ELR (cell line): ENCODE measurements at regions not wholly inside any gene's neighbourhood (a gene's known extent, or its start where the extent isn't known, plus 50 kb on each side); places are given as distances from the start of the nearest gene placed in this dataset.
A peak's percentile ranks its signal among the peaks of the same experiment; 100 is the strongest.
"Not testable (repeated sequence)": the region's sequence is repeated elsewhere in the genome, so short reads cannot be mapped to it uniquely, and the experiment has no call there.

Experiments
- DNase-seq: peaks from one replicate; pipeline ENCODE4 v3.0.0-alpha.2; 2015; ENCODE audit warnings: low read depth

GRCh38 chr14:28323951-28324741 lies 442.4 kb upstream of the FOXG1 start:
- DNase-seq, result no peak

- no peak for DNase-seq
Measured at GRCh38 chr14:28340816-28341215, 425.8 kb upstream of the FOXG1 start.

GRCh38 chr14:28344381-28344780 lies 422.2 kb upstream of the FOXG1 start:
- DNase-seq, result peak; percentile 43

GRCh38 chr14:28348797-28349196 lies 417.8 kb upstream of the FOXG1 start:
- no peak for DNase-seq

GRCh38 chr14:28356819-28357218 lies 409.8 kb upstream of the FOXG1 start:
- DNase-seq, result no peak

GRCh38 chr14:28361486-28361885 lies 405.1 kb upstream of the FOXG1 start:
- DNase-seq, result no peak

- DNase-seq, result no peak
Measured at GRCh38 chr14:28365510-28365909, 401.1 kb upstream of the FOXG1 start.

GRCh38 chr14:28373721-28374120 lies 392.9 kb upstream of the FOXG1 start:
- DNase-seq, result no peak

- peak; percentile 50 for DNase-seq
Measured at GRCh38 chr14:28375295-28375694, 391.3 kb upstream of the FOXG1 start.

- peak; percentile 67 for DNase-seq
Measured at GRCh38 chr14:28381656-28382055, 384.9 kb upstream of the FOXG1 start.

GRCh38 chr14:28382444-28383190 lies 384.0 kb upstream of the FOXG1 start:
- DNase-seq, result peak; percentile 87

- DNase-seq, result no peak
Measured at GRCh38 chr14:28398506-28398905, 368.1 kb upstream of the FOXG1 start.

GRCh38 chr14:28401705-28402104 lies 364.9 kb upstream of the FOXG1 start:
- DNase-seq, result not testable (repeated sequence)

- DNase-seq, result peak; percentile 30
Measured at GRCh38 chr14:28406196-28406595, 360.4 kb upstream of the FOXG1 start.

GRCh38 chr14:28407031-28407825 lies 359.4 kb upstream of the FOXG1 start:
- no peak for DNase-seq

GRCh38 chr14:28407996-28408395 lies 358.6 kb upstream of the FOXG1 start:
- DNase-seq, result no peak

GRCh38 chr14:28412077-28412476 lies 354.5 kb upstream of the FOXG1 start:
- DNase-seq, result peak; percentile 14

GRCh38 chr14:28426960-28427359 lies 339.6 kb upstream of the FOXG1 start:
- DNase-seq, result no peak

- DNase-seq, result no peak
Measured at GRCh38 chr14:28436821-28437220, 329.8 kb upstream of the FOXG1 start.

- peak; percentile 3 for DNase-seq
Measured at GRCh38 chr14:28461389-28461788, 305.2 kb upstream of the FOXG1 start.

GRCh38 chr14:28467611-28468010 lies 299.0 kb upstream of the FOXG1 start:
- no peak for DNase-seq
